PC-3 (cell line): ENCODE measurements at regions not wholly inside any gene's neighbourhood (a gene's known extent, or its start where the extent isn't known, plus 50 kb on each side); places are given as distances from the start of the nearest gene placed in this dataset.

Experiments
- EZH2 ChIP-seq: fragments of 300-600 bp; sonication (generic); IDR thresholded peaks from one replicate; pipeline ENCODE4 v1.6.1; 2017; ENCODE audit warnings: antibody characterized with exemption, mild to moderate bottlenecking, low read length; ENCODE audit not compliant: unreplicated experiment
- TF ChIP-seq, protein P1 (sequence below): fragments of 300-600 bp; sonication (generic); conservative IDR thresholded peaks from 2 replicates; pipeline ENCODE4 v1.5.1; 2017; ENCODE audit warnings: antibody characterized with exemption, low read depth, mild to moderate bottlenecking, low read length

DNA sequence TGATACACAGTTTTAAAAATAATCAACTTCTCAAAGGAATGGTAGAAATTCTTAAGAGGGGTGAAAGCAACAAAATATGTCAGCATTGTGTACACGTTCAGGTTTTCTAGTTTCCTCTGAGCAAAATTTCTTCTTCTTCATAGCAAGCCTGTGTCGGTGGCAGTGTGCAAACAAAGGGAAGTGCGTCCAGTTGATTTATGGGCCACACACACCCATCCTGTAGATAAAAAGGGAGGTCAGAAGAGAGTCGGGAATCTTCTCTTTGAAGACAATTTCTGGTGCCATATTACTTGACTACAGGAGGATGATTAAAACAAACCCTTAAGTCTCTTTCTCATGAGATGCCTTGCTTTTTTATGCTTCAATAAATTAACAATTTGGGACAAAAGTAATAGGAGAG, 484.1 kb upstream of the SALL1 start:
- TF ChIP-seq, protein P1, sequence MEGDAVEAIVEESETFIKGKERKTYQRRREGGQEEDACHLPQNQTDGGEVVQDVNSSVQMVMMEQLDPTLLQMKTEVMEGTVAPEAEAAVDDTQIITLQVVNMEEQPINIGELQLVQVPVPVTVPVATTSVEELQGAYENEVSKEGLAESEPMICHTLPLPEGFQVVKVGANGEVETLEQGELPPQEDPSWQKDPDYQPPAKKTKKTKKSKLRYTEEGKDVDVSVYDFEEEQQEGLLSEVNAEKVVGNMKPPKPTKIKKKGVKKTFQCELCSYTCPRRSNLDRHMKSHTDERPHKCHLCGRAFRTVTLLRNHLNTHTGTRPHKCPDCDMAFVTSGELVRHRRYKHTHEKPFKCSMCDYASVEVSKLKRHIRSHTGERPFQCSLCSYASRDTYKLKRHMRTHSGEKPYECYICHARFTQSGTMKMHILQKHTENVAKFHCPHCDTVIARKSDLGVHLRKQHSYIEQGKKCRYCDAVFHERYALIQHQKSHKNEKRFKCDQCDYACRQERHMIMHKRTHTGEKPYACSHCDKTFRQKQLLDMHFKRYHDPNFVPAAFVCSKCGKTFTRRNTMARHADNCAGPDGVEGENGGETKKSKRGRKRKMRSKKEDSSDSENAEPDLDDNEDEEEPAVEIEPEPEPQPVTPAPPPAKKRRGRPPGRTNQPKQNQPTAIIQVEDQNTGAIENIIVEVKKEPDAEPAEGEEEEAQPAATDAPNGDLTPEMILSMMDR = no peak
- no peak for TF ChIP-seq EZH2
